ENCODE measurements at regions not wholly inside any gene's neighbourhood (a gene's known extent, or its start where the extent isn't known, plus 50 kb on each side); places are given as distances from the start of the nearest gene placed in this dataset.

DNA sequence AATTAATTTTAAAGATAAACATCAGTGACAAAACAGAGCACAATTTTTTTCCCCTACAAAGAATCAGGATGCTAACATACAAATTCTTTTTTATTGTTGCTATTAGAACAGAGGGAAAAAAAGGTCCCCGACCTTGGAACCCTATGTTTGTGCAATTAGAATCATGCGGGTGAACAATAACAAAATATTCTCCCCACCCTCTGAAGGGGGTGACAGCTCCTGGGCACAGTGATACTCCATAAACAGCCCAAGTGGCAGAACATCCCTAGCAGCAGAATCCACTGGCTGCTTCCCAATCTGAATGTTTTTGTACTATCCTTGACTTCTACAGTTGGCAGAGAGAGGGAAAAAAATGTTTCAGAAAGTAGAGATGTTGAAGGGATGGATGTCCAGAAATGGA is 87.7 kb upstream of the TLL1 start:
- no peak for TF ChIP-seq POLR2AphosphoS5 (IDR thresholded peaks at IDR 0.05; ENCODE audit: low read depth, low read length)
- no peak for TF ChIP-seq SIN3A (IDR thresholded peaks at IDR 0.05; ENCODE audit: borderline replicate concordance, insufficient read depth, low read length)
- no peak for TF ChIP-seq TAF1 (IDR thresholded peaks at IDR 0.05; ENCODE audit: borderline replicate concordance, insufficient read depth, low read length)

Measured in PFSK-1 (cell line).